HepG2 (cell line): ENCODE measurements at regions not wholly inside any gene's neighbourhood (a gene's known extent, or its start where the extent isn't known, plus 50 kb on each side); places are given as distances from the start of the nearest gene placed in this dataset.

Experiments
- CTCF ChIP-seq: sonication (generic); formaldehyde crosslinking; IDR thresholded peaks from 2 replicates; pipeline ENCODE4 v1.5.0; 2020; ENCODE audit warnings: mild to moderate bottlenecking, missing genetic modification reagents, moderate library complexity
- FOXJ3 ChIP-seq: sonication (generic); formaldehyde crosslinking; IDR thresholded peaks from 2 replicates; pipeline ENCODE4 v1.4.0; 2020; ENCODE audit warnings: missing genetic modification reagents, mild to moderate bottlenecking, borderline replicate concordance
- KAT2B ChIP-seq: fragments of 150-350 bp; IDR thresholded peaks from 2 replicates; pipeline ENCODE4 v1.6.1; 2014; ENCODE audit warnings: low read depth, low read length, borderline replicate concordance
- NBN ChIP-seq: fragments of 450-650 bp; conservative IDR thresholded peaks from 2 replicates; pipeline ENCODE4 v1.6.1; 2017
- POLR2A ChIP-seq, 2 experiments: IDR thresholded peaks; 2 replicates each; pipeline ENCODE4 v1.6.1; 2011; ENCODE audit warnings: low read depth in 2 of 2, low read length in 2 of 2, mild to moderate bottlenecking in 1 of 2, moderate library complexity in 1 of 2; ENCODE audit not compliant: insufficient read depth in 1 of 2
- RFXANK ChIP-seq: IDR thresholded peaks from 2 replicates; pipeline ENCODE4 v1.6.1; 2016
- TAF1 ChIP-seq: sonication (generic); formaldehyde crosslinking; IDR thresholded peaks from 2 replicates; pipeline ENCODE4 v1.4.0; 2020; ENCODE audit warnings: missing genetic modification reagents
- ZFP37 ChIP-seq: sonication (generic); formaldehyde crosslinking; IDR thresholded peaks from 2 replicates; pipeline ENCODE4 v1.4.0; 2020; ENCODE audit warnings: missing genetic modification reagents, borderline replicate concordance

GRCh38 chr13:34085204-34085603, 267.3 kb downstream of the RFC3 start:
- TF ChIP-seq ZFP37 (CRISPR knock-in tag) (no peak), RFXANK (no peak), TAF1 (CRISPR knock-in tag) (no peak), KAT2B (no peak), FOXJ3 (no peak), NBN (no peak), CTCF (no peak), POLR2A (IDR thresholded peaks at IDR 0.05; ENCODE audit: insufficient read depth in 1 of 2, low read depth in 2 of 2, low read length in 2 of 2) (no peak)
